ENCODE measurements at regions not wholly inside any gene's neighbourhood (a gene's known extent, or its start where the extent isn't known, plus 50 kb on each side); places are given as distances from the start of the nearest gene placed in this dataset.
"Not testable (repeated sequence)": the region's sequence is repeated elsewhere in the genome, so short reads cannot be mapped to it uniquely, and the experiment has no call there.

- no peak for DNase-seq (ENCODE audit: low read depth in 2 of 2)
These were observed 69.7 kb upstream of the RASA1 start for GRCh38 chr5:87198010-87198409.

- not testable (repeated sequence) for DNase-seq (ENCODE audit: low read depth in 2 of 2)
These were observed 68.4 kb upstream of the RASA1 start for GRCh38 chr5:87199246-87199645.

- DNase-seq (ENCODE audit: low read depth in 2 of 2) = not testable (repeated sequence)
These were observed 68.0 kb upstream of the RASA1 start for GRCh38 chr5:87199704-87200103.

GRCh38 chr5:87210076-87210475, 57.6 kb upstream of the RASA1 start:
- DNase-seq (ENCODE audit: low read depth in 2 of 2) = no peak

- DNase-seq (ENCODE audit: low read depth in 2 of 2) = no peak
These were observed 56.9 kb upstream of the RASA1 start for GRCh38 chr5:87210743-87211142.

- no peak for DNase-seq (ENCODE audit: low read depth in 2 of 2)
These were observed 56.0 kb upstream of the RASA1 start for GRCh38 chr5:87211676-87212075.

- not testable (repeated sequence) for DNase-seq (ENCODE audit: low read depth in 2 of 2)
These were observed 55.5 kb upstream of the RASA1 start for GRCh38 chr5:87212183-87212582.

- not testable (repeated sequence) for DNase-seq (ENCODE audit: low read depth in 2 of 2)
These were observed 50.2 kb upstream of the RASA1 start for GRCh38 chr5:87217480-87217879.
